Fibroblast of mammary gland (primary cell): ENCODE measurements at regions not wholly inside any gene's neighbourhood (a gene's known extent, or its start where the extent isn't known, plus 50 kb on each side); places are given as distances from the start of the nearest gene placed in this dataset.
"Not testable (repeated sequence)": the region's sequence is repeated elsewhere in the genome, so short reads cannot be mapped to it uniquely, and the experiment has no call there.

Experiments
- DNase-seq: peaks from one replicate; pipeline ENCODE4 v3.0.0-alpha.2; 2010; ENCODE audit warnings: low read depth
- H3K4me3 ChIP-seq: 2 replicates; pipeline ENCODE4 v1.5.1; 2011; ENCODE audit warnings: low read depth, mild to moderate bottlenecking, low read length, moderate library complexity; ENCODE audit not compliant: control insufficient read depth
- TF ChIP-seq, protein P1 (sequence below): conservative IDR thresholded peaks from 2 replicates; pipeline ENCODE4 v1.5.1; 2011; ENCODE audit warnings: low read depth, low read length, inconsistent platforms; ENCODE audit not compliant: control insufficient read depth, insufficient read depth

DNA sequence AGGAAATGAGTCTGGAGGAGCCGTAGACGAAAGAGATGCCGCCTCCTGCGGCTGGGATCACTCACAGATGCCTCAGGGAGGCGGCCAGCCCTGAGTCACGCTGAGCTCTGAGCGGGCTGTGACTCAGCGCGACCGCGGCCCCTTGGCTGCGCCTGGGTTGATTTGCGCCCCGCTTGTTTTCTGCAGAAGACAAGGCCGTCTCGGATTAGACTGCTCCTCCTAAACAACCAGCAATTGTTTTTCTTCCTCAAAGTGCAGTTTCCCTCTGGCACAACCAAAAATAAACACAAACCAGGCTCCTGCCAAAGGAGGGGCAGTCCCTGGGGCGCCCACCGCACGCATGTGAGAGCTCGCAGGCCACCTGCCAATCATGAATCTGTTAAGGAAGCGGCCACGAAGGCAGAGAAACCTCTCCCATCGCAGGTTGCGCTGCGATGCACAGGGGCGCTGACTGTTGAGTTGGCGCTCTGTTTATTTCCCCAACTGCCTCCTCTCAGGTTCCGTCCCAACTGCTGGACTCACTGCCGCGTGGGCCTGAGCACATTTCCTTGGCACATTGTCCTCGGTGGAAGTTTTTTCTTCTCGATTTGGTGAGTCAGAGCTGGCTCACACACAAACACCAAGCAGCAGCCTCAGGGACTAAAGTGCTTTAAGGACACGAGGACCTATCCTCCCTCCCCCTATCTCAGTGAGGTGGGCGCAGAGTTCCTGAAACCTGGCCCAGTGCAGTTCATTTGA is 85.2 kb upstream of the NDUFV2 start:
- DNase-seq, result peak; percentile 96
- peak overlapping the region; percentile 29 for H3K4me3 ChIP-seq
- TF ChIP-seq, protein P1, sequence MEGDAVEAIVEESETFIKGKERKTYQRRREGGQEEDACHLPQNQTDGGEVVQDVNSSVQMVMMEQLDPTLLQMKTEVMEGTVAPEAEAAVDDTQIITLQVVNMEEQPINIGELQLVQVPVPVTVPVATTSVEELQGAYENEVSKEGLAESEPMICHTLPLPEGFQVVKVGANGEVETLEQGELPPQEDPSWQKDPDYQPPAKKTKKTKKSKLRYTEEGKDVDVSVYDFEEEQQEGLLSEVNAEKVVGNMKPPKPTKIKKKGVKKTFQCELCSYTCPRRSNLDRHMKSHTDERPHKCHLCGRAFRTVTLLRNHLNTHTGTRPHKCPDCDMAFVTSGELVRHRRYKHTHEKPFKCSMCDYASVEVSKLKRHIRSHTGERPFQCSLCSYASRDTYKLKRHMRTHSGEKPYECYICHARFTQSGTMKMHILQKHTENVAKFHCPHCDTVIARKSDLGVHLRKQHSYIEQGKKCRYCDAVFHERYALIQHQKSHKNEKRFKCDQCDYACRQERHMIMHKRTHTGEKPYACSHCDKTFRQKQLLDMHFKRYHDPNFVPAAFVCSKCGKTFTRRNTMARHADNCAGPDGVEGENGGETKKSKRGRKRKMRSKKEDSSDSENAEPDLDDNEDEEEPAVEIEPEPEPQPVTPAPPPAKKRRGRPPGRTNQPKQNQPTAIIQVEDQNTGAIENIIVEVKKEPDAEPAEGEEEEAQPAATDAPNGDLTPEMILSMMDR, result no peak

DNA sequence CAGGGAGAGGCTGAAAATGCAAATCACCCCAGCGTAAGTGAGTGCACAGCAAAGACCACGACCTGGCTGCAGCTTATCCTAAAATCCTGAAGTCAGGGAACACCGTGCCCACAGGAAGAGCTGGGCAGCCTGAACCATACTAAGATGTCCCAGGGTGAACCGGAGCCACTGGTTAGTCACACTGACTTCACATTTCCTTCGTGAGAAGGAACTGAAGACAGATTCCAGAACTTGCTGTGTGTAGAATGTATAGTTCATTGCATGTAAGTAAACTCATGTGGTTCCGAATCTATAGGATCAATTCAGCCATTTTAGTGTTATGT is 84.6 kb upstream of the NDUFV2 start:
- no peak overlapping the region for H3K4me3 ChIP-seq
- TF ChIP-seq, protein P1, result no peak
- DNase-seq, result peak; percentile 91

DNA sequence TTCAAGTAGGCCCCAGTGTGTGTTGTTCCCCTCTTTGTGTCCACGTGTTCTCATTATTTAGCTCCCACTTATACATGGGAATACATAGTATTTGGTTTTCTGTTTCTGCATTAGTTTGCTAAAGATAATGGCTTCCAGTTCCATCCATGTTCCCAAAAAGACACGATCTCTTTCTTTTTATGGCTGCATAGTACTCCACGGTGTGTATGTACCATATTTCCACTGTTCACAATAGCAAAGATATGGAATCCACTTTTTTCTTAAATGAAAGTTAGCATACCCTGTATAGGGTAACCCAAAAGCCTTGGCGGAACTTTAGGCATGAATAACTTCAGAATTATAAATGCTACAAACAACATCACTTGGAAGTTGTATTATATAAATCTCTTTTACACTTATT is 83.4 kb upstream of the NDUFV2 start:
- TF ChIP-seq, protein P1, result no peak
- DNase-seq, result no peak
- H3K4me3 ChIP-seq, result no peak overlapping the region

DNA sequence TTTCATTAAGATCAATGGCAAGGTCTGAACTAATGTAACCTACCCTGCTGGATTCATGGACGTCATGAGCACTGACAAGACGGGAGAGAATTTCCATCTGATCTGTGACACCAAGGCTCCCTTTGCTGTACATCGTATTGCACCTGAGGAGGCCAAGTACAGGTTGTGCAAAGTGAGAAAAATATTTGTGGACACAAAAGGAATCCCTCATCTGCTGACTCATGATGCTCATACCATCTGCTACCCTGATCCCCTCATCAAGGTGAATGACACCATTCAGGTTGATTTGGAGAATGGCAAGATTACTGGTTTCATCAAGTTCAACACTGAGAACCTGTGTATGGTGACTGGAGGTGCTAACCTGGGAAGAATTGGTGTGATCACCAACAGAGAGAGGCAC is 82.3 kb upstream of the NDUFV2 start:
- no peak for DNase-seq
- no peak overlapping the region for H3K4me3 ChIP-seq
- TF ChIP-seq, protein P1, result no peak

DNA sequence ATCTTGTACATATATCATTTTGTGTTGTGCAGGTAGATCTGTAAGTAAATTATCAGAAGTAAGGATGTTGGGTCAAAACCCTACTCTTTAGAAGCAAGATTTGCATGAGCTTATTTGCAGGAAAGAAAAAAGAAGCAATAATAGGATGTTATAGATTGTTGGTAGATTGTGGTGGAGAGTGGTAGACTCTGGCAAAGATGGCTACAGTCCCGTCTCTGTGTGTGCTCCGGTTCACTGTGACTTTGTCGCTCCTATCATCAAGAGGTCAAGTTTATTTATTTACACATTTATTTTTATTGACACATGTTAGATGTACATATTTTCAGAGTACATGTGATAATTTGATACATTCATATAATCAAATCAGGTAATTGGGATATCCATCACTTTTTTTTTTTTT is 81.0 kb upstream of the NDUFV2 start:
- TF ChIP-seq, protein P1, result no peak
- DNase-seq, result no peak
- H3K4me3 ChIP-seq, result no peak overlapping the region

DNA sequence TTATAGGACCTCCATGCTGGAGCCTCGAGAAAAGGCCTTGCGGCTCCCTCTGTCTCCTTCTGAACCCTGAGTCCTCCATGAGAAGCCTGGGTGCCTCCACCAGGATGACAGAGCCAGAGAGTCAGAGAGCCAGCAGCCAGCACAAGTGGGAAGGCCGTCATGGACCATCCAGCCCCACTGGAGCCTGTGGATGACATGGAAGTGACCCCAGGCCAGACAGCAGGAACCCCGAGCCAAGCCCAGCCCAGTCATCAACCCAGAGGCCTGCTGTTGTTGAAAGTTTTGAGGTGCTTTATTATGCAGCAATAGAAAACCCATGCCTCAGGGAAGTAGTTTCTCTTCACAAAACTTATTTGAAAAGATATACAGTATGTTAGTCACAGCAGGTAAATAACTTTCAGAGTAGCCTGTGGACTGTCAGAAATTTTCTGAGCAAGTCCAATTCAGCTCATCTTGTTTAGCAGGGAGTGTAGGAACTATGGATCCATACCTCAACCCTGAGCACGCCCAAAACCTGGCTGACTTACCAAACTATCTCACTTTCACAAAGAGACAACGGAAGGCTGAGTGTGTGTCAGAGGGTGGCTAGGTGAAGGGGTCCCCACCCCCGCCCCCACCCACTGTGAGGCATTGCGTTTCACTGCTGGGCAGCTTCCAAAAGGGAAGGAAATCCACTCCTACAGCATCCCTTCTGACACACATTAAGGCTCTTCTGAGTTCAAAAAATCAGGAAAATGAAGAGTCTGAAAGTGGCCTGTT is 79.9 kb upstream of the NDUFV2 start:
- DNase-seq, result peak; percentile 28
- no peak overlapping the region for H3K4me3 ChIP-seq
- TF ChIP-seq, protein P1, result no peak

DNA sequence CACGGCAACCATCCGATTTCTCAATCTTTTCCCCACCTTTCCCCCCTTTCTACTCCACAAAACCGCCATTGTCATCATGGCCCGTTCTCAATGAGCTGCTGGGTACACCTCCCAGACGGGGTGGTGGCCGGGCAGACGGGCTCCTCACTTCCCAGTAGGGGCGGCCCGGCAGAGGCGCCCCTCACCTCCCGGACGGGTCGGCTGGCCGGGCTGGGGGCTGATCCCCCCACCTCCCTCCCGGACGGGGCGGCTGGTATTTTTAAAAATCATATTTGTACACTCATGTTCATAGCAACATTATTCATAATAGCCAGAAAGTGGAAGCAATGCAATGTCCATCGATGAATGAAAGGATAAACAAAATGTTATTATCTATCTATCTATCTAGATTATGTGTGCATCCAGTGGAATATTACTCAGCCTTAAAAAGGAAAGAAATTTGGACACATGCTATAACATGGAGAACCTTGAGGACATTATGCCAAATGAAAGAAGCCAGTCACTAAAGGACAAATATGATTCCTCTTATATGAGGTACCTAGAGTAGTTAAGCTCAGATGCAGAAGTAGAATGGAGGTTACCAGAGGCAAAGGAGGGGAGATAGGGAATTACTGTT is 78.4 kb upstream of the NDUFV2 start:
- DNase-seq, result not testable (repeated sequence)

More for the DNA sequence above, 78.4 kb upstream of the NDUFV2 start:
- not testable (repeated sequence) for H3K4me3 ChIP-seq
